GM23338 (cell line): ENCODE measurements at regions not wholly inside any gene's neighbourhood (a gene's known extent, or its start where the extent isn't known, plus 50 kb on each side); places are given as distances from the start of the nearest gene placed in this dataset.

Source experiments
- ATAC-seq: fragments of 200-7000 bp; cut with Tn5 transposase; 3 replicates; pipeline ENCODE4 v1.9.1; 2020
- DNase-seq: peaks from one replicate; pipeline ENCODE4 v3.0.0-alpha.2; 2015; ENCODE audit warnings: low spot score
- H2AFZ ChIP-seq: fragments of 200-600 bp; sonication (generic); 2 replicates; pipeline ENCODE4 v1.8.0; 2016; ENCODE audit warnings: antibody characterized with exemption, mild to moderate bottlenecking, moderate library complexity
- H3F3A ChIP-seq: fragments of 200-600 bp; sonication (generic); replicated peaks from 2 replicates; pipeline ENCODE4 v1.8.0; 2017; ENCODE audit warnings: antibody characterized with exemption, mixed run types, low read depth
- H3K27ac ChIP-seq: fragments of 200-600 bp; sonication (generic); 2 replicates; pipeline ENCODE4 v1.6.1; 2016; ENCODE audit warnings: low read depth
- H3K27me3 ChIP-seq: fragments of 200-600 bp; sonication (generic); 2 replicates; pipeline ENCODE4 v1.8.0; 2016; ENCODE audit warnings: mild to moderate bottlenecking, mixed run types, moderate library complexity; ENCODE audit not compliant: insufficient read depth
- H3K36me3 ChIP-seq: fragments of 200-600 bp; sonication (generic); 2 replicates; pipeline ENCODE4 v1.8.0; 2016; ENCODE audit warnings: mild to moderate bottlenecking; ENCODE audit not compliant: insufficient read depth
- H3K4me1 ChIP-seq: fragments of 200-600 bp; sonication (generic); 2 replicates; pipeline ENCODE4 v1.8.0; 2016; ENCODE audit warnings: mild to moderate bottlenecking, moderate library complexity; ENCODE audit not compliant: insufficient read depth
- H3K4me2 ChIP-seq: fragments of 200-600 bp; sonication (generic); 2 replicates; pipeline ENCODE4 v1.7.1; 2017; ENCODE audit warnings: mixed run types
- H3K4me3 ChIP-seq: fragments of 200-600 bp; sonication (generic); 2 replicates; pipeline ENCODE4 v1.6.1; 2016; ENCODE audit warnings: mixed run types
- H3K79me2 ChIP-seq: fragments of 200-600 bp; sonication (generic); replicated peaks from 2 replicates; pipeline ENCODE4 v1.8.0; 2017; ENCODE audit warnings: mild to moderate bottlenecking; ENCODE audit not compliant: insufficient read depth
- H3K9me2 ChIP-seq: fragments of 200-600 bp; sonication (generic); 2 replicates; pipeline ENCODE4 v1.8.0; 2017; ENCODE audit not compliant: insufficient read depth
- H4K20me1 ChIP-seq: fragments of 200-600 bp; sonication (generic); replicated peaks from 2 replicates; pipeline ENCODE4 v1.8.0; 2017; ENCODE audit warnings: mild to moderate bottlenecking; ENCODE audit not compliant: insufficient read depth
- H3K27ac Mint-ChIP-seq: 2 replicates; pipeline ENCODE4 v1.8.0; 2020; ENCODE audit warnings: inconsistent platforms, mild to moderate bottlenecking, moderate library complexity, mixed read lengths
- H3K27me3 Mint-ChIP-seq: 3 replicates; pipeline ENCODE4 v1.8.0; 2022; ENCODE audit warnings: low read depth, mild to moderate bottlenecking, moderate library complexity, mixed read lengths, inconsistent platforms; ENCODE audit not compliant: insufficient read depth, poor library complexity
- H3K36me3 Mint-ChIP-seq: 3 replicates; pipeline ENCODE4 v1.8.0; 2021; ENCODE audit warnings: low read depth, mild to moderate bottlenecking, inconsistent platforms, moderate library complexity, mixed read lengths
- H3K4me1 Mint-ChIP-seq: 3 replicates; pipeline ENCODE4 v1.8.0; 2020; ENCODE audit warnings: mild to moderate bottlenecking, inconsistent platforms, mixed read lengths
- H3K4me3 Mint-ChIP-seq: 3 replicates; pipeline ENCODE4 v1.8.0; 2021; ENCODE audit warnings: moderate library complexity, mild to moderate bottlenecking, inconsistent platforms, mixed read lengths
- H3K9me3 Mint-ChIP-seq: 3 replicates; pipeline ENCODE4 v1.8.0; 2020; ENCODE audit warnings: moderate library complexity, mild to moderate bottlenecking, inconsistent platforms, mixed read lengths
- CREB1 ChIP-seq: fragments of 250-450 bp; sonication (Bioruptor Pico); IDR thresholded peaks from 2 replicates; pipeline ENCODE4 v1.5.0; 2020; ENCODE audit warnings: low read depth, mild to moderate bottlenecking, moderate library complexity
- EZH2 ChIP-seq: fragments of 200-600 bp; sonication (generic); IDR thresholded peaks from one replicate; pipeline ENCODE4 v1.8.0; 2017; ENCODE audit warnings: antibody characterized with exemption, mild to moderate bottlenecking, low read depth; ENCODE audit not compliant: unreplicated experiment
- EZH2phosphoT487 ChIP-seq: fragments of 200-600 bp; sonication (generic); IDR thresholded peaks from one replicate; pipeline ENCODE4 v1.8.1; 2018; ENCODE audit warnings: antibody characterized with exemption; ENCODE audit not compliant: unreplicated experiment
- JUNB ChIP-seq: IDR thresholded peaks from one replicate; pipeline ENCODE4 v1.6.1; 2016; ENCODE audit warnings: antibody characterized with exemption; ENCODE audit not compliant: unreplicated experiment
- NANOG ChIP-seq: IDR thresholded peaks from 2 replicates; pipeline ENCODE4 v1.6.1; 2016; ENCODE audit warnings: antibody characterized with exemption, borderline replicate concordance
- ZNF114 ChIP-seq: fragments of 250-450 bp; sonication (Bioruptor Pico); IDR thresholded peaks from 2 replicates; pipeline ENCODE4 v1.5.0; 2020; ENCODE audit warnings: mild to moderate bottlenecking, moderate library complexity
- ZNF331 ChIP-seq: fragments of 250-450 bp; sonication (Bioruptor Pico); IDR thresholded peaks from 2 replicates; pipeline ENCODE4 v1.5.0; 2020; ENCODE audit warnings: low read depth, mild to moderate bottlenecking, moderate library complexity
- TF ChIP-seq, protein P1 (sequence below): IDR thresholded peaks from one replicate; pipeline ENCODE4 v1.6.1; 2018; ENCODE audit warnings: antibody characterized with exemption; ENCODE audit not compliant: unreplicated experiment
- TF ChIP-seq, protein P2 (sequence below): IDR thresholded peaks from 2 replicates; pipeline ENCODE4 v1.6.1; 2016; ENCODE audit warnings: antibody characterized with exemption

DNA sequence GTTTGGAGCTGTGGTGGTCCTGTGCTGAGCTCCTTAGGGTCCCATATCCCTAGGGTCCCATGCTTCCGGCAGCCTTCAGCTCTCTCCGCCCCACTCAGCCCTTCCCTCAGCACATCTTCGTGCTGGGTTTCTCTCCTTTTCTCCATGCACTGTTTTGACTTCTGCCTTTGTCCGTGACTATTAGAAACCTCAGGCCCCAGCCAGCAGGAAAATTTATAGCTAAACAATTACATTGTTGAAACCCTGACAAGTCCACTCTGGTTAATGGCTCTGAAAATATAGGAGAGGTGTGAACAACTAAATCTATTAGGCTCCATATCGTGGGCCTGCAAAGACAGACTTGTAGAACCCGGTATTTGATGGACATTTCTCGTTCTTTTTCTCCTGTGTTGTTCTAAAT is 523.7 kb downstream of the CCDC171 start:
- TF ChIP-seq, protein P1, sequence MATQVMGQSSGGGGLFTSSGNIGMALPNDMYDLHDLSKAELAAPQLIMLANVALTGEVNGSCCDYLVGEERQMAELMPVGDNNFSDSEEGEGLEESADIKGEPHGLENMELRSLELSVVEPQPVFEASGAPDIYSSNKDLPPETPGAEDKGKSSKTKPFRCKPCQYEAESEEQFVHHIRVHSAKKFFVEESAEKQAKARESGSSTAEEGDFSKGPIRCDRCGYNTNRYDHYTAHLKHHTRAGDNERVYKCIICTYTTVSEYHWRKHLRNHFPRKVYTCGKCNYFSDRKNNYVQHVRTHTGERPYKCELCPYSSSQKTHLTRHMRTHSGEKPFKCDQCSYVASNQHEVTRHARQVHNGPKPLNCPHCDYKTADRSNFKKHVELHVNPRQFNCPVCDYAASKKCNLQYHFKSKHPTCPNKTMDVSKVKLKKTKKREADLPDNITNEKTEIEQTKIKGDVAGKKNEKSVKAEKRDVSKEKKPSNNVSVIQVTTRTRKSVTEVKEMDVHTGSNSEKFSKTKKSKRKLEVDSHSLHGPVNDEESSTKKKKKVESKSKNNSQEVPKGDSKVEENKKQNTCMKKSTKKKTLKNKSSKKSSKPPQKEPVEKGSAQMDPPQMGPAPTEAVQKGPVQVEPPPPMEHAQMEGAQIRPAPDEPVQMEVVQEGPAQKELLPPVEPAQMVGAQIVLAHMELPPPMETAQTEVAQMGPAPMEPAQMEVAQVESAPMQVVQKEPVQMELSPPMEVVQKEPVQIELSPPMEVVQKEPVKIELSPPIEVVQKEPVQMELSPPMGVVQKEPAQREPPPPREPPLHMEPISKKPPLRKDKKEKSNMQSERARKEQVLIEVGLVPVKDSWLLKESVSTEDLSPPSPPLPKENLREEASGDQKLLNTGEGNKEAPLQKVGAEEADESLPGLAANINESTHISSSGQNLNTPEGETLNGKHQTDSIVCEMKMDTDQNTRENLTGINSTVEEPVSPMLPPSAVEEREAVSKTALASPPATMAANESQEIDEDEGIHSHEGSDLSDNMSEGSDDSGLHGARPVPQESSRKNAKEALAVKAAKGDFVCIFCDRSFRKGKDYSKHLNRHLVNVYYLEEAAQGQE = no peak
- TF ChIP-seq EZH2phosphoT487 (no peak), ZNF114 (CRISPR knock-in tag) (no peak)
- Histone ChIP-seq H3K27me3 (no peaks in the 10 kb centered on the region), H3K9me2 (peaks cover 4% of the 10 kb centered on the region; the same call in 1 of the 2 replicates), H3F3A (no peaks in the 10 kb centered on the region), H3K27ac (no peak overlapping the region), H3K4me1 (no peaks in the 10 kb centered on the region), H3K79me2 (no peaks in the 10 kb centered on the region), H3K4me3 (no peak overlapping the region), H4K20me1 (no peaks in the 10 kb centered on the region), H3K4me2 (no peak overlapping the region), H2AFZ (no peak overlapping the region), H3K36me3 (no peaks in the 10 kb centered on the region)
- Mint-ChIP-seq H3K27ac (no peak overlapping the region), H3K4me3 (no peak overlapping the region), H3K36me3 (no peaks in the 10 kb centered on the region), H3K27me3 (no peaks in the 10 kb centered on the region), H3K9me3 (no peaks in the 10 kb centered on the region), H3K4me1 (no peaks in the 10 kb centered on the region)
- DNase-seq (no peak), ATAC-seq (no peak)

DNA sequence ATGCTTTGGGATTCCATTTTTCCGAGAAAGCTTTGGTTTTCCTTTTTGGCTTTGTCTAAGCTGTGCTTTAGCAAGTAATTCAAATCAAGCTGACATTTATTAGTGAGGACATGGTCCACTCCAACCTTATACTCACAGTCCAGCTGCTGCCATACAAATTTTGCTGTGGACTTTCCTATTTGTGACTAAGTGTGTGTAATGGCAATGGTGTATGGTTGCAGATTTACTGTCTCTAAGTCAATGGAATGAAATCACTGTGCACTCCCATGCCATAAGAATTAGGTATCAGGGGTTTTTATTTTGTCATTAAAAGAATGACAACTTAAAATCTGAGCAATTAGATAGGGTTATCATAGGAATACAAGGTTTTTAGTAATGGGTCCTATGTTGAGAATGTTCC is 530.0 kb downstream of the CCDC171 start:
- H3K9me3 Mint-ChIP-seq = no peaks in the 10 kb centered on the region
- Histone ChIP-seq H4K20me1 (no peaks in the 10 kb centered on the region), H3K4me2 (no peak overlapping the region), H3K36me3 (no peaks in the 10 kb centered on the region), H3K79me2 (no peaks in the 10 kb centered on the region), H2AFZ (no peak overlapping the region), H3K4me1 (no peaks in the 10 kb centered on the region), H3K27me3 (no peaks in the 10 kb centered on the region), H3F3A (no peaks in the 10 kb centered on the region), H3K4me3 (no peak overlapping the region), H3K27ac (no peak overlapping the region), H3K9me2 (peaks cover 3% of the 10 kb centered on the region; the same call in 1 of the 2 replicates)
- no peaks in the 10 kb centered on the region for H3K27me3 Mint-ChIP-seq
- H3K27ac Mint-ChIP-seq = no peak overlapping the region
- DNase-seq (no peak), ATAC-seq (no peak)
- no peaks in the 10 kb centered on the region for H3K4me1 Mint-ChIP-seq
- no peaks in the 10 kb centered on the region for H3K36me3 Mint-ChIP-seq
- TF ChIP-seq EZH2phosphoT487 = no peak
- no peak for TF ChIP-seq ZNF331 (CRISPR knock-in tag)
- H3K4me3 Mint-ChIP-seq = no peak overlapping the region

DNA sequence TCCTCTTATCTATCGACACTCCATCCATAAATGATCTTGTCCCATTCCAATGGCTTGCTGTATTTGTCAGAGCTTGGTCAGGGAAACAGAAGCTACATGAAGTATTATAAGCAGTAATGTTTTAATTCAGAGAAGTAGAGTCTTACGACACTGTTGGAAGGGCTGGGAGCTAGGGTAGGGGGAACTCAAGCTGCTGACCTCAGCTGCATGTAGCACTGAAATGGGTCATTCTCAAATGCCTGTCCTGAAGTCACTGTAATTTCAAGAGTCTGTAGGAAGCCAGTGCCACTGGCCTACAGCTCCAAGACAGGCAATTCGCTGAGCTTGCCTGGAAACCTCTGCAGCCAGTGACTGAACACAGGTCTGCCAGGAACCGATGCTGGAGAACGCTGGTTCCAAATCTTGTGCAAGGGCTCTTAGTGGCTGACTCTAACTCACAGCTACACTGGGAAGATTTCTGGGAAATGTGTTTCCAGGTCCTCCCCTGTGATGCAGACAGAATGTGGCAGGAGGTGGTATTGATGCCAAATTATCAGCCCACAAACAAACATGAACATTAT is 532.4 kb downstream of the CCDC171 start:
- Histone ChIP-seq H3K27me3 (no peaks in the 10 kb centered on the region), H3K36me3 (no peaks in the 10 kb centered on the region), H4K20me1 (no peaks in the 10 kb centered on the region), H3K9me2 (peaks cover 3% of the 10 kb centered on the region; the same call in 1 of the 2 replicates), H3K79me2 (no peaks in the 10 kb centered on the region), H3F3A (no peaks in the 10 kb centered on the region), H3K27ac (no peak overlapping the region), H3K4me2 (no peak overlapping the region), H3K4me3 (no peak overlapping the region), H2AFZ (no peak overlapping the region), H3K4me1 (no peaks in the 10 kb centered on the region)
- peaks cover 3% of the 10 kb centered on the region; the same call in 1 of the 3 replicates for H3K9me3 Mint-ChIP-seq
- DNase-seq (no peak), ATAC-seq (no peak)
- H3K27me3 Mint-ChIP-seq = no peaks in the 10 kb centered on the region
- no peak overlapping the region for H3K4me3 Mint-ChIP-seq
- H3K36me3 Mint-ChIP-seq = no peaks in the 10 kb centered on the region
- H3K4me1 Mint-ChIP-seq = no peaks in the 10 kb centered on the region
- H3K27ac Mint-ChIP-seq = no peak overlapping the region
- TF ChIP-seq, protein P2, sequence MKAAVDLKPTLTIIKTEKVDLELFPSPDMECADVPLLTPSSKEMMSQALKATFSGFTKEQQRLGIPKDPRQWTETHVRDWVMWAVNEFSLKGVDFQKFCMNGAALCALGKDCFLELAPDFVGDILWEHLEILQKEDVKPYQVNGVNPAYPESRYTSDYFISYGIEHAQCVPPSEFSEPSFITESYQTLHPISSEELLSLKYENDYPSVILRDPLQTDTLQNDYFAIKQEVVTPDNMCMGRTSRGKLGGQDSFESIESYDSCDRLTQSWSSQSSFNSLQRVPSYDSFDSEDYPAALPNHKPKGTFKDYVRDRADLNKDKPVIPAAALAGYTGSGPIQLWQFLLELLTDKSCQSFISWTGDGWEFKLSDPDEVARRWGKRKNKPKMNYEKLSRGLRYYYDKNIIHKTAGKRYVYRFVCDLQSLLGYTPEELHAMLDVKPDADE = no peak
- no peak for TF ChIP-seq JUNB
- no peak for TF ChIP-seq NANOG
- no peak for TF ChIP-seq ZNF331 (CRISPR knock-in tag)
- no peak for TF ChIP-seq EZH2
- TF ChIP-seq ZNF114 (CRISPR knock-in tag) = no peak
- no peak for TF ChIP-seq CREB1 (CRISPR knock-in tag)
- TF ChIP-seq, protein P1 = no peak
